Glomerular visceral epithelial cell (primary cell): ENCODE measurements at regions not wholly inside any gene's neighbourhood (a gene's known extent, or its start where the extent isn't known, plus 50 kb on each side); places are given as distances from the start of the nearest gene placed in this dataset.
"Not testable (repeated sequence)": the region's sequence is repeated elsewhere in the genome, so short reads cannot be mapped to it uniquely, and the experiment has no call there.

Experiments used
- DNase-seq: peaks from one replicate; pipeline ENCODE4 v3.0.0-alpha.2; 2016; ENCODE audit errors: extremely low spot score

DNA sequence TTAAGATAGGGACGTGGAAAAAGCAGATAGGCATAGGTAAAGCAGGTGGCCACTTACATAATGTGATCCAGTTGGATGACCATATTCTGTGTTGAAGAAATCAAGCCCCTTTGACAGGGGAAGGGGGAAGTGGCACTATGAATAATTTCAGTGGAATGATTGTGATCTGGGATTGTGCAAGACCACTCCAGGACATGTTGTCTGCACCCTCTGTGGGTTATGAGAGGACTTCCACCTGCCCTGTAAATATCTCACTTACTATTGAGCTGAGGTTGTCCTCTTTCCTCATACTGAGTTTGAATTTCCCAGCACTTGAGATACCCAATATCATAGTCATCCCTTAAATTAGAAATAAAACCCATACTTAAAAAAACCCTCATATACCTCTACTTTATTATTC lies 220.7 kb downstream of the IRS1 start:
- peak; percentile 76 for DNase-seq

DNA sequence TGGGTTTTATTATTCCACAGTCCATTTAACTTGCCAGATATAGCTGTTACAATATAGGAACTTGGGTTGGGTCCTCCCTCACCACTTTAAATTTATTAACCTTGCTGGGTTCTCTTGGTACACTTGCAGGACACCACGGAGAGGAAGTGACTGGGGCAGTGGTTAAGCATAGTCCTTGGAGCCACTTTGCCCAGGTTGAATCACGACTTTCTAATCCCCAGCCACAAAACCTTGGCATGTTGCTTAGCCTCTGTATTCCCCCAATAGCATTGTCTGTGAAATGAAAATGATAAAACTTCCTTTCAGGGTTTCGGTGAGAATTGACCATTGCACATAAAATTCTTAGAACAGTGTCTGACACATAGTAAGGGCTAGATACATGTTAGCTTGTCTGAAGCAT lies 221.2 kb downstream of the IRS1 start:
- peak; percentile 76 for DNase-seq

DNA sequence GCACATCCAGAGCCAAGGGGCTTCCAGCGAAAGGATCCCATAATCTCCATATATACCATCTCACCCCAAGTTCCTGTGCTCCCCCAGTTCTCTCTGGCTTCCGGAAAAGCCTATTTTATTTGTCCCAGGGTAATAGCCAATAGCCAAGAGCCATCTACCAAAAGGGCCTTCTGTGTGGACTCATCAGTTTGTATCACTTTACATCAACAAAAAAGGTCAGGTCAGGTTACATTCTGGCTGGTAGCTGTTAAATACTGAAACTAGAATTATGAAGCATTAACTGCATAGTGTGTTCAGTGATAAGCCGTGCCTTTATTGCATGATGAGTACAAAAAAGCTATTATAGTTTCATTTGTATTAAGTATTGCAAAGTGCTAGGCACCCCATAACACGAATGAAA lies 223.7 kb downstream of the IRS1 start:
- no peak for DNase-seq

DNA sequence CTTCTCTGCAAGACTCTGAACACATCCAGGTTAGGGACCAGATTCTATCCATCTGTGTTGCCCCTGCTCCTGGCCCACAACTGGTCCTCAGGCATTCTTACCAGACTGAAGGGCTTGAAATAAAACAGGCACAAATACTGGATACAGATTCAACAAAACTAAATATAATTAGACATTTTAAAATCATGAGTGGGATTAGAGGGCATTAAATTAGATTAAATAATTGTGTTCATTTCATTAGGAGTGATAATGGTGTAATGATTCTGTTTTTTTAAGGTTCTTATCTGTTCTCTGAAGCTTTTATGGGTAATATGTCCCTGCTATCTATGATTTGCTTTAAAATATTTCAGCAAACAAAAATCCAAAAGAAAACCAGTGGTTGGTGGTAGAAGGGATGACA lies 226.5 kb downstream of the IRS1 start:
- DNase-seq, result no peak

DNA sequence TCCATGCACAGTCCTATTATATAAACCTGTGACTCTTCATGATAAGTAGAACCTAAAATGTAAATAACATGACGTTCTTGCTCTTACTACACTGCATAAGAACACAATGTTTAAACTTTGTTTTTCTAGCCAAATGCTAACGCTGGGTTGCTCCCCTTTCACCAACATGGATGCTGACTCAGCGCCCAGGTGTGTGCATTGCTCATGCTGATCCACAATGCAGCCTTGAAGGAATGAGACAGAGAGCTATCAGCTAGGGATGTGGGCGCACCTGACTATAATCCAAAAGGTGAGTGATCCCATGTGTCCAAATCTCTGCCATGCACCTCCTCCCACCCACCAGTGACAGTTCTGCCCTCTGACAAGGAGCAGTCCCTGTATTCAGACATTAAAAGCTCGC lies 235.0 kb downstream of the IRS1 start:
- DNase-seq, result no peak

DNA sequence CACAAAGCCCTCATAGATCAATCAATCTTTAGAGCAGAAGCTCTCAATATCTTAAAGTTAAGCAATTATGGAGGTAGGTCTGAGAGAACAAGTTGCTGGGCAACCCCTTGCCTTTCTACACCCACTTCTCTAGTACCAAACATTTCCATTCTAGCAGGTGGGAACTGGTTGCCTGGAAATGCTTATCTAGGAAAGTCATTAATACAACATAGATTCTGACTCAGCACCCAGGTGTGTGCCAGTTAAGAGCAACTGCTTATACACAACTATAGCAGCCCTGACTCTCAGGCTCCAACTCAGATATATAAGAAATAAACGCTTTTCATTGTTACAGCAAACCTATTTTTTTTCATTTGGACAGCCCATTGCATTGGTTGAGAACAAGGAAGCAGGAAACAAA lies 237.7 kb downstream of the IRS1 start:
- DNase-seq, result no peak

DNA sequence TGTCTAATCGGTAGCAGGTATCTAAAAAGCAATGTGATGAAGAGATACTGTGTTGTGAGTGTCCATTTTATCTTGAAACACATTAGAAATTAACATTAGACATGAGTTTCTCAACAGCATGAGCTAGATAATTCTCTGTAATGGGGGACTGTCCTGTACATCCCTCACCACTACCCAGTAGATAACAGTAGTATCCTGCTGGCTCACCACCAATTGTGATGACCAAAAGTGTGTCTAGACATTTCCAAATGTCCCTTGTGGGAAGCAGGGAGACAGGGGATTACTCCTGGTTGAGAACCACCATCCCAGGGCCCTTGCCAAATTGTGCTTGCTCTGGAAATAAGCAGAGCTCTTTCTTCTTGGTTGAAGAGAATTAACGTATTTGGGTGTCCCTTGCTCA lies 239.3 kb downstream of the IRS1 start:
- no peak for DNase-seq

DNA sequence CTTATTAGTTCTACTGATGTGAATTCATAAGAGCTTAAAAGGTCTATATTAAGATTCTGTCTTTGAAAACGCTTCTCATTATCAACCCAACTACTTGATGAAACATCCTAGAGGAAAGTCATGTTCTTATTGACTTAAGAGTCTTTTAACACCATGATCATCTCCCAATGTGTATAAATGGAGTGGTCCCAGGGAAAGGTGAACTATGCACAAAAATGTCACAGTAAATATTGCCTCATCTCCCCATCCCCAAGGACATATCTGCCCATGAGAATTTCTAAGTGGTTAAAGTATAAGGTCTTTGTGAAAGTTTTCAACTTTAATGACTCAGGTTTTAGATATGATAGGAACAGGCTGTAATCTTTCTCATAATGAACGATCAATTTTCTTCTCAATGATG lies 240.1 kb downstream of the IRS1 start:
- no peak for DNase-seq

DNA sequence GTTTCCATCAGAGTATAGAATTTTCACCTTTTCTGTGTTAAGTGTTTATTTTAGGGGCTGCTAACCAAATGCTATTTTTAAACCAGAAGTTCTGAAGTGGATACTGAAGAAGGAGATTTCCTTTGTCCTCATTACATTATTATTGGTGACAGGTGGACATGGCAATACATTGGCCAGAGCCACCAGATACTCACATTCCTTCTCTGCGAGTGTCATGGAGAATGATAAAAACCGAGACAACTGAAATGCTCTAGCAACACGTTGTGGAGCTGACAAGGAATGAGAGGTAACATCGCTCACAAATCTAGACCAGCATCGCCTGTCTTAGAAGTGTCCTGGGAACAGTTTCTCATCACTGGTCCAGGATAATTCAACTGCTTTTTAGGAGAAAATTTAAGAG lies 241.2 kb downstream of the IRS1 start:
- DNase-seq, result no peak

DNA sequence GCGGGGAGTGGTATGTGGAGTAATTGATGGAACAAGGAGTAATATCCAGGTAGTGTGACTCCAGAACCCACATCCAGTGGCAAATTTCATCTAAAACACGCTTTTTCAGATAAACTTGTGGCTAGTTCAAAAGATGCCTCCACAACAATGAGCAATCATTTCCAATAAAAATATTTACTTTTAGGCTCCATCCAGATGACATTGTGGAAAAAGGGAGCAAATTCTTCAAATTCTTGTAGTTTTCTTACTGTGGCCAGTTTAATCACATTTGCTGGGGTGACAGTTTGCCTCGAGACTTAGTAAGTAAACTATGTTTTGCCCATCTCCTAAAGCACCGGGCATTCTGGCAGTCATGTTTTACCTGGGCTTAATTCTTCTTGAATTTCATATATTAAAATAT lies 243.6 kb downstream of the IRS1 start:
- no peak for DNase-seq

DNA sequence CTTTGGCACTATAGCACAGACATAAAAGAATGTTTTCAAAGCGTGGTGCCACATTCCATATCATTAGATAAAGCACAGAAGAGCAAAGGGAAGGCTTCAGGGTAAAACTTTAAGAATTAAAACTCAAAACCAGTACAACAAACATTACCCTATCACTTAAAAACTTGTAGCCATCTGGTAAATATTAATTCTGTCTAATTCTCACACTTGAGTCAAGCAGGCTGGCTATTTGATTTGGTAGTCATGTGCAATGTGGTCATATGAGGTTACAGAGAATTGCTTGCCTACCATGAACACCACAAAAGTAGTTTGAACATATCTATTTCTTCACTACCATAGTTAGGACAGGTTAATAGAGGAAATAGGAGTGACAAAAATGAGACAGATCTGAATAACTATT lies 244.9 kb downstream of the IRS1 start:
- no peak for DNase-seq

DNA sequence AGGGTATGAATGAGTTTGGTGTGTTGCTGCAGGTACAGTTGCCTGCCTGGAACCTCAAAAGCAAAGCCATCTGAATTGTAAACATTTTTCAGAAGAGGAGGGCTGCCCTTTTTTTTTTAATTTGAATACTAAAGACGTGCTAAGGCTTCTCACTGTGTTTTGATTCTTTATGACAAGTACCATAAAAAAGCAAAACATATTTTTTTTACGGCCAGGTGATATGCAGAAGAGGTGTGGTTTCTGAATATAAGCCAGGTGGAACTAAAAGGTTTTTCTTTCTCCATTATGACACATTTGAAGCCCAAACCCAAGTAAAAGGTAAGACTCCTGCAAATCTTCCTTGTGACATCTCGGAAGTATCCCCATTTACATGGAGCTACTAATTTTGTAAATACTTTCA lies 246.3 kb downstream of the IRS1 start:
- DNase-seq, result no peak

DNA sequence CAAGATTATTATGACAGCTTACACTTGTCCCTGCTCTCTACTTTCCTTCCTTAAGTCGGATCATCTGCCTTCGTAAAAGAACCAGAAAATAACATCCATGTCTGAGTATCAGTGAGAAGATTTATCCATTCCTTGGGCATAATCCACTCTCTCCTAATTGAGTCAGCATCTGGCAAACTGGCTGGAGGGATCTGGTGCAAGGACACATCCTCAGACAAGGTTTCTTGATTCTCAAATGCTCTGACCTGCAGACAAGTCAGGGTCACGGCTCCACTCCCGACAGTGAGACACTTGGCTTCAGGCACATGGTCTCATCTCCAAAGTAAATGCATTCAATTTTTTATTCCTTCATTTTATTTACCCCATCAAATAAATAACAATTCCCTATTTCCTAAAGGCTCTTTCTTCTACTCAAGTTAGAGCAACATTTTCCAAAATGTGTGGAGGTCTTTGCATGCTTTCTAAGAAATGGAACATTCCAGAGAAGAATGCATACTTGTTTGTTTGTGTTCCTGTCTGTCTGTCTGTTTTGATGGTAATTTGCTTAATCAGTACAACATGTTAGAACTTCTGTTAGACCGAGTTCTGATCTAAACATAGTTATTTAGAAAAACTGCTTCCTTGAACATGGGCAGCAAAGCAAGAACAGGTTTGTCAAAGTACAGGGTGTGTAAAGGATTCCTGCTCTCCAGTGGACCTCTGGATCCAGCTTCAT lies 246.9 kb downstream of the IRS1 start:
- DNase-seq, result no peak

DNA sequence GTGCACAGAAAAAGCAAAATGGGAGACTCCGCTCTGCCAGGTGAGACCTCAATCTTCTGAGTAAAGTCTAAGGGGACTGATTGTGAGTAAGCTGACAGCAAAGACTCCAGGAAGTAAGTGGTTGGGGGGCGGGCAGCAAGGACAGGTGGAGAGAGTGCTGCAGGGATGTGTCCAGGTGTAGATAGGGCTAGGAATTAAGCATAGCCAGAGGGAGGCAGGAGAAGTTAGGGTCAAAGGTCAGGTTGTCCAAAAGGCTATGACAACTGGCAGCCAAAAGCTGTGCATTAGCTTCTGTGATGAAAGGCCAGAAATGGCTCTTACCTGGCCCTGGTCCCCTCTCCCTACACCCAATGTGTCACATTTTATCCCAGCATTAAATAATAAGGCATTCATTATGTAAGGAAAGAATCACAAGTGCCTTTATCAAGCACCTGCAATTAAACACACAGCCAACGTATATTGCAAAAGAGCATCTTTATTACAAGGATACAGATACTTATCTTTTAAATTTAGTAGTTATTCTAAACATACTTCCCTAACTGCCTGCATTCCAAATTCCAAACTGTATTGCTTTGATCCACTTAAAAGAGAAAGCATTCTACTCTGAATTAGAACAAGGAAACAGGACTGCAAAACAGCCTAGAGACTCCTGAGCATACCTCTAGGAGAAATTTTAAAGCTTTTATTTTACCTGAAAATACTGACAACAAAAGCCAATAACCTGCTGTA lies 247.9 kb downstream of the IRS1 start:
- DNase-seq, result no peak

DNA sequence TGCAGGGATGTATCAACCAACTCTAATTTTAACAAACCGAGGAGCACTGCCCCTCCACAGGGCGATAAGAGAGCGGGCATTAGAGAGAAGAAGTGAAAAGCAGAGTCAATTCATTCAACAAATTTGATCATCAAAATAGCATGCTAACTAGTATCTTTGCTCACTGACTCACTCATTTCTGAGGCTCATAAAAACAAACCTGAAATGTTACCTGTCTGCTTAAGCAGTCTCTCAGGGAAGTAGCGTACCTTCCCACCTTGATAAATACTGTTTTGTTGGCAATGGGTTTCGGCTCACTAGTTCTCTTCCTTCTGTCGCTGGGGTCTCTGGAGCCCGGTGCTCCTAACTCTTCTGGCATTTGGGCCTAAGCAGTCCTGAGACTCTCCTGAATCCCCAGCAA lies 248.8 kb downstream of the IRS1 start:
- DNase-seq, result no peak

DNA sequence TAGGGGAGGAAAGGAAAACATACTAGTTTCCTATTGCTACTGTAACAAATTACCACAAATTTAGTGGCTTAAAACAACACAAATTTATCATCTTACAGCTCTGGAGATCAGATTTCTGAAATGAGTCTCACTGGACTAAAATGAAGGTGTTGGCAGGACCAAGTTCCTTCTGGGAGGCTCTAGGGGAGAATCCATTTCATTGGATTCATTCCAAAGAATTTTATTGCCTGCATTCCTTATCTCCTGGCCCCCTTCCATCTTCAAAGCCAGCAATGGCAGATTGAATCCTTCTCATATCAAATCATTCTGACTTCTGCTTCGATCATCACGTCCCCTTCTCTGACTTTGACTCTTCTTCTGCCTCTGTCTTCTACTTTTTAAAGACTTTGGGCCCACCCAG lies 250.9 kb downstream of the IRS1 start:
- DNase-seq, result no peak

DNA sequence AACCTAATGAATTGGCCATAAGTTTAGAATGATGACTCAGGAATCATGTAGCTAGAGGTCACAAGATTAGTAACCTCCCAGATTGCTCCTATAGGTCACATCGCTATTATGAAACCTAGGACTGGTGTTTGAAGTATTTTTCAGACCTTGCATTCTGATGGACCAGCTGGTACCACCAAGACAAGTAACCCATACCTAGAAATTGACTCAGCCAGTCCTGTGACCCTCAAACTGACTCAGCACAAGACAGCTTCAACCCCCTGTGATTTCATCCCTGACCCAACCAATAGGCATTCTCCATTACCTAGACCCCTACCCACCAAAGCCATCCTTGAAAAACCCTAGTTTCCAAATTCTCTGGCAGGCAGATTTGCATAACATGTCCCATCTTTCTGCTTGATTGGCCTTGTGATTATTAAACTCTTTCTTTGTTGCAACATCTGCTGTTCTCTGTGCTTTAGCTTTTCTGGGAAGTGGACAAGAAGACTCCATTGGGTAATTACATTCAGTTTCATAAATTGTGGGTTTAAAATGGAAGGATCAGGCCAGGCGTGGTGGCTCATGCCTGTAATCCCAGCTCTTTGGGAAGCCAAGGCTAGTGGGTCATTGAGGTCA lies 254.9 kb downstream of the IRS1 start:
- DNase-seq, result peak; percentile 11

DNA sequence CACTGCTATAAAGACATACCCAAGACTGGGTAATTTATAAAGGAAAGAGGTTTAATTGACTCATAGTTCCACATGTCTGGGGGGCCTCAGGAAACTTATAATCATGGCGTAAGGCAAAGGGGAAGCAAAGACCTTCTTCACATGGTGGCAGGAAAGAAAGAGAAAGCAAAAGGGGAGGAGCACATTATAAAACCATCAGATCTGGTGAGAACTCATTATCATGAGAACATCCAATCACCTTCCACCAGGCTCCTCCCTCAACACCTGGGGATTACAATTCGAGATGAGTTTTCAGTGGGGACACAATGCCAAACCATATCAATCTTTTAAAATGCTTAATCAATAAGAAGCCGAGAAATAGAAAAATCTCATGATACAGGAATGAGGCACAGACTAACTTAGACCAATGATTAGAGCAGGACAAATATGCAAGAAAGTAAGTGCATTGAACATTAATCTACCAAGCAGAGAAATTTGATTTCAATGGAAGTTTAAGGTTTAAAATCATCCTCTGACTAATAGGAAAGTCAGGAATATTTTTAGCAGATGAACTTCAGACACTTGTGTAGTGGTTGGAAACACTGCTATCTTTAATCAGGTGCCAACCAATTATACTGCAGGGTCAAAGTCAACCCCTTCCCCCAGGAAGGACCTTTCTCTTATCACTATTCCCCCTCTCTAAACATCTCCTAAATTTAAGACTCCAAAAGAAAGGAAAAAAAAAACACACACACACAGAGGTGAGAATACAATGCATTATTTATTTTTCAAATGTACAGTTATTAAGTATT lies 259.2 kb downstream of the IRS1 start:
- DNase-seq, result no peak

DNA sequence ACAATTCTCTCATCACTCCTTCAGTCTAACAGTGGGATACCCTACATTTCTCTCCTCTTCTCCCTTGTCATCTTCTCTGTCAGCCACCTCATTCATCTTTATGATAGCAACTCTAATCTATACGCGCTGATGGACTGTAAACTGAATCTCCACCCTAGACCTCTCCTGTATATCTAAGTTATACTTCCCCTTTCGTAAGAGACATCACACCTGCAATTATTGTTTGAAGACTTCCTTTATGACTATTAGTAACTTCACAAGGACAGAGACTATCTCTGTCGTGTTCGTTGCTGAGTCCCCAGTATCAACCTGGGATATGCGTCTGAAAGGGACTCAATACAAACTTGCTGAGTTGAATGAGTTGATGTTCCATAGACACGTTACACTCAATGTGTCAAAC lies 263.2 kb downstream of the IRS1 start:
- DNase-seq, result no peak

DNA sequence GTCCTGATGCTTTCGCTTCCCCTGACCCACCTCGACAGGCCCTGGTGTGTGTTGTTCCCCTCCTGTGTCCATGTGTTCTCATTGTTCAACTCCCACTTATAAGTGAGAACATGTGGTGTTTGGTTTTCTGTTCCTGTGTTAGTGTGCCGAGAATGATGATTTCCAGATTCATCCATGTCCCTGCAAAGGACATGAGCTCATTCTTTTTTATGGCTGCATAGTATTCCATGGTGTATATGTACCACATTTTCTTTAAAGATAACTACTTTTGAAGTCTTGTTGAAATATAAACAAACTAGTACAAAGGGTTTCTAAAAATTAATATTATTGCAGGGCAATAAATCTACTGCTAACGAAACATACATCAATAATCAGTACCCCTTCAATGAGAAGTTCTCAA lies 266.6 kb downstream of the IRS1 start:
- DNase-seq, result not testable (repeated sequence)

DNA sequence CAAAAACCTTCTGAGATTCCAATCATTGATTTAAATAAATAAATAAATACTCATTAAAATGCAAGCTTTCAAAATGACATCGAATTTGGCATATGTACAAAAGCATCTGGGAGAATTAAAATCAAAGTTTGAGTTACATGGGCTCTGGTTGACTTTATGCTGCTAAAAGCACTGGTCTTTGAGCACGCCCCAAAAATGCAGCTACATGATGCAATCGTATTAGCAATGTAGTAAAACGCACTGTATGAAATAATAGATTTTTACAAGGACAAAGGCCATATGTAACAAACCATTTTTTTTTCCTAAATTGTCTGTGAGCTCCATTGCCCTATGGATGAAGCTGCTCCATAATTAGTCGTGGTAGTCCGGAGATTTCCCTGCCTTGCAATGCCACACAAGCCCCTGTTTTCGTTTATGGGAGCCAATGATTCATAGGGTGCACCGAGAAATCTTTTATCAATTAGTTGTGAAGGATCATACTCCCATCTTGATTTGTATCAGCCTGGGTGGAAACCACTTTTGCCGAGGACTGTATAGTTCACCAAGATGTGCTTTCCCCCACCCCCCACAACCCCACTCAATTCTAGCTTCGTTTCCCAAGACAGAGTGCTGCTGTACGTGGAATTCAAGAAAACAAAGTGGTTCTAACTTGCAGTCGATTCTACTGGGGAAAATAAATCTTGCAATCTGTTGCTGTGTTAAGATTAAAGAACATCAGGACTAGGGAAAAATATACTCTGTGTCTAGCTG lies 268.4 kb downstream of the IRS1 start:
- DNase-seq, result no peak

DNA sequence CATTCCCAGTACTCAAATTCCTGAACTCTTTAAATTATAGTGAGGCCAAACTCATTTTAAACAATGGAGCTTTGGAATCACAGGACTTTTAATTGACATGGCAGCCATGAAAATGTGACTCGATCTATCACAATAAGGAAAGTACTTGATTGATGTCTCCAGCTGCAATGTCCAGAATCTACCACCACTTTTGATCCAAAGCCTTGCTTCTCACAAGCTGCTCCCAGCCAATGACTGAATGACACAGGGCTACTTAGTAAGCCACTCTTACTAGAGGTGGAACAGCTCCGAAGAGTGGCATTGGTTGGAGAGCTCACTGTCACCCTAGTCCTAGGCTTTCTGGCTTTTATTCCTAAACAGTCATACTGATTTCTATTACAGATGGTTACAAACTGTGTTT lies 270.1 kb downstream of the IRS1 start:
- no peak for DNase-seq
